Stimulated activated naive B cell treated with anti-CD40 and anti-IgM and Interleukin-4, amounts not matched to agents 10 μg/mL and 1 μg/mL and 100 μg/mL, for 72 hours (primary cell): ENCODE measurements at regions not wholly inside any gene's neighbourhood (a gene's known extent, or its start where the extent isn't known, plus 50 kb on each side); places are given as distances from the start of the nearest gene placed in this dataset.
"Not testable (repeated sequence)": the region's sequence is repeated elsewhere in the genome, so short reads cannot be mapped to it uniquely, and the experiment has no call there.

Experiments used
- ATAC-seq, 2 donors: fragments of 150-1000 bp; cut with Tn5 transposase; replicated peaks; 2 replicates each; pipeline ENCODE4 v1.10.0; 2021; ENCODE audit warnings: moderate library complexity in 1 of 2
- DNase-seq: peaks from one replicate; pipeline ENCODE4 v3.0.0; 2021
- H3K27ac Mint-ChIP-seq: one replicate; pipeline ENCODE4 v1.8.0; 2022; ENCODE audit warnings: mild to moderate bottlenecking, mixed read lengths
- H3K27me3 Mint-ChIP-seq, 2 donors: one replicate each; pipeline ENCODE4 v1.8.0; 2022; ENCODE audit warnings: mixed read lengths in 2 of 2
- H3K36me3 Mint-ChIP-seq, 2 donors: one replicate each; pipeline ENCODE4 v1.8.0; 2022; ENCODE audit warnings: mixed read lengths in 2 of 2, mild to moderate bottlenecking in 1 of 2
- H3K4me1 Mint-ChIP-seq, 2 donors: one replicate each; pipeline ENCODE4 v1.8.0; 2022; ENCODE audit warnings: mixed read lengths in 2 of 2, mild to moderate bottlenecking in 1 of 2
- H3K4me3 Mint-ChIP-seq, 2 donors: one replicate each; pipeline ENCODE4 v1.8.0; 2022; ENCODE audit warnings: mild to moderate bottlenecking in 2 of 2, mixed read lengths in 2 of 2, moderate library complexity in 1 of 2
- H3K9me3 Mint-ChIP-seq, 2 donors: one replicate each; pipeline ENCODE4 v1.8.0; 2022; ENCODE audit warnings: mixed read lengths in 2 of 2, mild to moderate bottlenecking in 1 of 2

- Mint-ChIP-seq H3K9me3 (peaks cover 0 to 2% of the 10 kb centered on the region in 2 donors), H3K4me1 (no peaks in the 10 kb centered on the region), H3K4me3 (no peak overlapping the region), H3K27ac (no peak overlapping the region), H3K27me3 (peaks cover 0 to 4% of the 10 kb centered on the region in 2 donors), H3K36me3 (no peaks in the 10 kb centered on the region)
- ATAC-seq (no peak), DNase-seq (no peak)
These were observed 155.2 kb upstream of the G2E3 start for GRCh38 chr14:30403791-30404190.

GRCh38 chr14:30409508-30410015 is 149.4 kb upstream of the G2E3 start:
- ATAC-seq, H3K36me3 Mint-ChIP-seq, DNase-seq, H3K4me1 Mint-ChIP-seq, H3K27me3 Mint-ChIP-seq, H3K9me3 Mint-ChIP-seq, H3K27ac Mint-ChIP-seq, H3K4me3 Mint-ChIP-seq: not testable (repeated sequence)

- H3K36me3 Mint-ChIP-seq: no peaks in the 10 kb centered on the region
- H3K4me3 Mint-ChIP-seq: no peak overlapping the region
- H3K4me1 Mint-ChIP-seq: no peaks in the 10 kb centered on the region
These were observed 148.0 kb upstream of the G2E3 start for GRCh38 chr14:30410986-30411385.

GRCh38 chr14:30413184-30413583 is 145.8 kb upstream of the G2E3 start:
- H3K4me3 Mint-ChIP-seq, H3K36me3 Mint-ChIP-seq, DNase-seq, H3K27ac Mint-ChIP-seq, H3K27me3 Mint-ChIP-seq, ATAC-seq, H3K4me1 Mint-ChIP-seq, H3K9me3 Mint-ChIP-seq: not testable (repeated sequence)

More at GRCh38 chr14:30410986-30411385, 148.0 kb upstream of the G2E3 start:
- H3K27ac Mint-ChIP-seq: no peak overlapping the region
- DNase-seq (no peak), ATAC-seq (no peak)
- no peaks in the 10 kb centered on the region for H3K27me3 Mint-ChIP-seq
- peaks cover 0 to 4% of the 10 kb centered on the region in 2 donors for H3K9me3 Mint-ChIP-seq

GRCh38 chr14:30417121-30417520 is 141.8 kb upstream of the G2E3 start:
- DNase-seq: no peak
- Mint-ChIP-seq H3K36me3 (no peaks in the 10 kb centered on the region), H3K4me1 (no peaks in the 10 kb centered on the region), H3K4me3 (no peak overlapping the region), H3K9me3 (peaks cover 0 to 2% of the 10 kb centered on the region in 2 donors), H3K27me3 (peaks cover 0 to 8% of the 10 kb centered on the region in 2 donors), H3K27ac (no peak overlapping the region)
- no peak for ATAC-seq

GRCh38 chr14:30417999-30418398 is 141.0 kb upstream of the G2E3 start:
- DNase-seq (no peak), ATAC-seq (no peak)
- Mint-ChIP-seq H3K27me3 (peaks cover 0 to 8% of the 10 kb centered on the region in 2 donors), H3K36me3 (no peaks in the 10 kb centered on the region), H3K27ac (no peak overlapping the region), H3K4me3 (no peak overlapping the region), H3K4me1 (no peaks in the 10 kb centered on the region), H3K9me3 (peaks cover 0 to 1% of the 10 kb centered on the region in 2 donors)

GRCh38 chr14:30419037-30419436 is 139.9 kb upstream of the G2E3 start:
- DNase-seq: no peak
- H3K27ac Mint-ChIP-seq: no peak overlapping the region
- no peak overlapping the region for H3K4me3 Mint-ChIP-seq
- no peak for ATAC-seq
- peaks cover 6 to 13% of the 10 kb centered on the region in 2 donors for H3K27me3 Mint-ChIP-seq
- no peaks in the 10 kb centered on the region for H3K4me1 Mint-ChIP-seq
- H3K9me3 Mint-ChIP-seq: no peaks in the 10 kb centered on the region
- no peaks in the 10 kb centered on the region for H3K36me3 Mint-ChIP-seq

- Mint-ChIP-seq H3K36me3 (no peaks in the 10 kb centered on the region), H3K4me3 (no peak overlapping the region), H3K27ac (no peak overlapping the region), H3K27me3 (peaks cover 6 to 19% of the 10 kb centered on the region in 2 donors), H3K4me1 (no peaks in the 10 kb centered on the region), H3K9me3 (no peaks in the 10 kb centered on the region)
- DNase-seq (no peak), ATAC-seq (no peak)
These were observed 138.4 kb upstream of the G2E3 start for GRCh38 chr14:30420515-30420914.

GRCh38 chr14:30426463-30426862 is 132.5 kb upstream of the G2E3 start:
- ATAC-seq (no peak), DNase-seq (no peak)
- no peaks in the 10 kb centered on the region for H3K4me1 Mint-ChIP-seq
- no peaks in the 10 kb centered on the region for H3K9me3 Mint-ChIP-seq
- H3K4me3 Mint-ChIP-seq: no peak overlapping the region
- peaks cover 6 to 14% of the 10 kb centered on the region in 2 donors for H3K27me3 Mint-ChIP-seq
- no peak overlapping the region for H3K27ac Mint-ChIP-seq
- H3K36me3 Mint-ChIP-seq: no peaks in the 10 kb centered on the region

GRCh38 chr14:30427401-30427800 is 131.6 kb upstream of the G2E3 start:
- Mint-ChIP-seq H3K27ac (no peak overlapping the region), H3K9me3 (no peaks in the 10 kb centered on the region), H3K27me3 (peaks cover 6 to 14% of the 10 kb centered on the region in 2 donors), H3K4me3 (no peak overlapping the region), H3K36me3 (no peaks in the 10 kb centered on the region), H3K4me1 (no peaks in the 10 kb centered on the region)
- no peak for ATAC-seq
- DNase-seq: no peak

GRCh38 chr14:30427846-30428245 is 131.1 kb upstream of the G2E3 start:
- Mint-ChIP-seq H3K27me3 (peaks cover 6 to 14% of the 10 kb centered on the region in 2 donors), H3K9me3 (no peaks in the 10 kb centered on the region), H3K4me1 (no peaks in the 10 kb centered on the region), H3K36me3 (no peaks in the 10 kb centered on the region), H3K27ac (no peak overlapping the region), H3K4me3 (no peak overlapping the region)
- no peak for ATAC-seq
- DNase-seq: no peak

- H3K4me1 Mint-ChIP-seq: no peaks in the 10 kb centered on the region
These were observed 127.4 kb upstream of the G2E3 start for GRCh38 chr14:30431552-30431951.

GRCh38 chr14:30440961-30441360 is 118.0 kb upstream of the G2E3 start:
- Mint-ChIP-seq H3K4me1 (no peaks in the 10 kb centered on the region), H3K36me3 (no peaks in the 10 kb centered on the region), H3K27me3 (peaks cover 3 to 11% of the 10 kb centered on the region in 2 donors), H3K27ac (no peak overlapping the region), H3K4me3 (no peak overlapping the region), H3K9me3 (no peaks in the 10 kb centered on the region)
- DNase-seq: no peak
- ATAC-seq: no peak

More at GRCh38 chr14:30431552-30431951, 127.4 kb upstream of the G2E3 start:
- H3K9me3 Mint-ChIP-seq: no peaks in the 10 kb centered on the region
- no peaks in the 10 kb centered on the region for H3K36me3 Mint-ChIP-seq
- DNase-seq (no peak), ATAC-seq (no peak)
- no peak overlapping the region for H3K4me3 Mint-ChIP-seq
- H3K27ac Mint-ChIP-seq: no peak overlapping the region
- peaks cover 0 to 4% of the 10 kb centered on the region in 2 donors for H3K27me3 Mint-ChIP-seq

GRCh38 chr14:30443368-30444007 is 115.5 kb upstream of the G2E3 start:
- Mint-ChIP-seq H3K9me3 (no peaks in the 10 kb centered on the region), H3K36me3 (no peaks in the 10 kb centered on the region), H3K4me1 (no peaks in the 10 kb centered on the region), H3K27me3 (peaks cover 3 to 11% of the 10 kb centered on the region in 2 donors), H3K4me3 (no peak overlapping the region), H3K27ac (no peak overlapping the region)
- DNase-seq (no peak), ATAC-seq (no peak)

GRCh38 chr14:30444451-30444850 is 114.5 kb upstream of the G2E3 start:
- H3K9me3 Mint-ChIP-seq: no peaks in the 10 kb centered on the region
- H3K36me3 Mint-ChIP-seq: no peaks in the 10 kb centered on the region
- DNase-seq (no peak), ATAC-seq (no peak)
- H3K4me1 Mint-ChIP-seq: no peaks in the 10 kb centered on the region
- no peak overlapping the region for H3K27ac Mint-ChIP-seq
- H3K4me3 Mint-ChIP-seq: no peak overlapping the region
- peaks cover 3 to 11% of the 10 kb centered on the region in 2 donors for H3K27me3 Mint-ChIP-seq
